ENCODE measurements at regions not wholly inside any gene's neighbourhood (a gene's known extent, or its start where the extent isn't known, plus 50 kb on each side); places are given as distances from the start of the nearest gene placed in this dataset.

- TF ChIP-seq EGR2 (tag by site-specific recombination; IDR thresholded peaks at IDR 0.05; ENCODE audit: low read depth) (no peak), ATF2 (tag by site-specific recombination; IDR thresholded peaks at IDR 0.05; ENCODE audit: low read depth) (no peak), CTCF (tag by site-specific recombination; IDR thresholded peaks at IDR 0.05) (no peak)
Observed at GRCh38 chr12:95365912-95366311, 108.0 kb upstream of the METAP2 start.

Data from HEK293 (cell line).